Right lobe of liver (tissue), 6 donors: ENCODE measurements at regions not wholly inside any gene's neighbourhood (a gene's known extent, or its start where the extent isn't known, plus 50 kb on each side); places are given as distances from the start of the nearest gene placed in this dataset.
A peak's percentile ranks its signal among the peaks of the same experiment; 100 is the strongest.

Source experiments
- ATAC-seq, 4 donors: fragments of 200-7000 bp; cut with Tn5 transposase; one replicate each; pipeline ENCODE4 v1.9.1; 2020; ENCODE audit warnings: mild to moderate bottlenecking in 4 of 4, moderate library complexity in 4 of 4
- DNase-seq, 3 donors: peaks; one replicate each; pipeline ENCODE4 v3.0.0-alpha.2; 2020
- H3K27ac ChIP-seq, 3 donors: fragments of 200-600 bp; one replicate each; pipeline ENCODE4 v1.8.0; 2022
- H3K27me3 ChIP-seq, 2 donors: fragments of 200-600 bp; one replicate each; pipeline ENCODE4 v1.8.0; 2022
- H3K36me3 ChIP-seq, 4 donors: fragments of 200-600 bp; sonication (generic) in 1 of 4; one replicate each; pipeline versions ENCODE4 v1.5.1 to v1.8.0; 2017 to 2022; ENCODE audit warnings: control low read depth in 1 of 4
- H3K4me1 ChIP-seq, 4 donors: fragments of 200-600 bp; sonication (generic) in 1 of 4; one replicate each; pipeline versions ENCODE4 v1.5.1 to v1.8.0; 2017 to 2022; ENCODE audit warnings: control low read depth in 1 of 4
- H3K4me3 ChIP-seq, 3 donors: fragments of 200-600 bp; one replicate each; pipeline ENCODE4 v1.8.0; 2022
- H3K9me3 ChIP-seq, 4 donors: fragments of 200-600 bp; sonication (generic) in 1 of 4; one replicate each; pipeline versions ENCODE4 v1.5.1 to v1.8.0; 2017 to 2022; ENCODE audit warnings: control low read depth in 1 of 4
- POLR2A ChIP-seq: fragments of 450-650 bp; IDR thresholded peaks from one replicate; pipeline ENCODE4 v1.6.1; 2017; ENCODE audit warnings: antibody characterized with exemption, mild to moderate bottlenecking
- WGBS: methylation state at CpG from one replicate; pipeline ENCODE4 v1.1.6; 2018; ENCODE audit warnings: low coverage, low lambda C conversion rate; ENCODE audit not compliant: insufficient coverage; ENCODE audit errors: missing lambda C conversion rate; 5-methylcytosine and 5-hydroxymethylcytosine counted together
- intact Hi-C, 2 donors: fragments of 100-400 bp; cut with DNase I; formaldehyde crosslinking; loops; one replicate each; pipeline versions ENCODE4 v1.11.2 to v1.14.1; 2022
- TF ChIP-seq, protein P1 (sequence below), 4 donors: fragments of 200-600 bp in 3 of 4; fragments of 450-650 bp in 1 of 4; IDR thresholded peaks; one replicate each; pipeline versions ENCODE4 v1.5.1 to v1.8.0; 2016 to 2022; ENCODE audit warnings: antibody characterized with exemption in 4 of 4, mild to moderate bottlenecking in 2 of 4
- donor health status: DM: no; HTN: yes; CAD: no.
- donor health status: DM: no; HTN: no; CAD: no.
- donor health status: DM: no; HTN: no; CAD: no.
- donor health status: DM: no; HTN: yes; CAD: no.
- donor health status: DM: no; HTN: yes; CAD: no.

- TF ChIP-seq POLR2A, result no peak
- TF ChIP-seq, protein P1, sequence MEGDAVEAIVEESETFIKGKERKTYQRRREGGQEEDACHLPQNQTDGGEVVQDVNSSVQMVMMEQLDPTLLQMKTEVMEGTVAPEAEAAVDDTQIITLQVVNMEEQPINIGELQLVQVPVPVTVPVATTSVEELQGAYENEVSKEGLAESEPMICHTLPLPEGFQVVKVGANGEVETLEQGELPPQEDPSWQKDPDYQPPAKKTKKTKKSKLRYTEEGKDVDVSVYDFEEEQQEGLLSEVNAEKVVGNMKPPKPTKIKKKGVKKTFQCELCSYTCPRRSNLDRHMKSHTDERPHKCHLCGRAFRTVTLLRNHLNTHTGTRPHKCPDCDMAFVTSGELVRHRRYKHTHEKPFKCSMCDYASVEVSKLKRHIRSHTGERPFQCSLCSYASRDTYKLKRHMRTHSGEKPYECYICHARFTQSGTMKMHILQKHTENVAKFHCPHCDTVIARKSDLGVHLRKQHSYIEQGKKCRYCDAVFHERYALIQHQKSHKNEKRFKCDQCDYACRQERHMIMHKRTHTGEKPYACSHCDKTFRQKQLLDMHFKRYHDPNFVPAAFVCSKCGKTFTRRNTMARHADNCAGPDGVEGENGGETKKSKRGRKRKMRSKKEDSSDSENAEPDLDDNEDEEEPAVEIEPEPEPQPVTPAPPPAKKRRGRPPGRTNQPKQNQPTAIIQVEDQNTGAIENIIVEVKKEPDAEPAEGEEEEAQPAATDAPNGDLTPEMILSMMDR (IDR thresholded peaks at IDR 0.05), result no peak
- DNase-seq (no peak), ATAC-seq (no peak)
- Histone ChIP-seq H3K4me1 (no peaks in the 10 kb centered on the region), H3K27me3 (no peaks in the 10 kb centered on the region), H3K36me3 (no peaks in the 10 kb centered on the region), H3K9me3 (no peaks in the 10 kb centered on the region), H3K27ac (no peak overlapping the region), H3K4me3 (no peak overlapping the region)
- intact Hi-C loops, result no loop called here
- WGBS, result 47% methylated on average over 4 of the region's 4 CpGs
Observed at GRCh38 chrX:22740836-22741235, 258.9 kb upstream of the DDX53 start.

DNA sequence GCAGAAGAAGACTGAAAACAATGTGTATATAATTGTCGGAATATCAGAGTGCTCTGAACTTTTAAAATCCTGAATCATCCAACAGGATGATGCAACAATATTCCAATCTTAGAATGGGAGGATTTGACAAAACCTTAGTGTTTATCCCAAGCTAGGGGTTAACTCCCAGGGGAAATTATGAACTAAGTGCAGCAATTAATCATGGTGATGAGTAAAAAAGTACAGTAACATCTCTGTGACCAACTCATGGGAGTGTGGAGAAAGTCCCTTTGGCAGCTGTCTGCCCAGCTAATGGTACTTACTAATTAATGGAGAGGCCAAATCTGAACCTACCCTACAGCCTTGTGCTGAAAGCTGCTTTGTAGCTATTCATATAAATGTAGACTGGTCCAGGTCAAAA, 257.6 kb upstream of the DDX53 start:
- H3K4me3 ChIP-seq, result no peak overlapping the region
- no peaks in the 10 kb centered on the region for H3K4me1 ChIP-seq
- 45% methylated on average over 1 of the region's 1 CpG for WGBS
- TF ChIP-seq, protein P1 (IDR thresholded peaks at IDR 0.05), result no peak
- no peak for TF ChIP-seq POLR2A
- H3K36me3 ChIP-seq, result no peaks in the 10 kb centered on the region
- no peak overlapping the region for H3K27ac ChIP-seq
- DNase-seq, result no peak
- no peak for ATAC-seq
- H3K9me3 ChIP-seq, result no peaks in the 10 kb centered on the region
- no peaks in the 10 kb centered on the region for H3K27me3 ChIP-seq
- intact Hi-C loops, result no loop called here

DNA sequence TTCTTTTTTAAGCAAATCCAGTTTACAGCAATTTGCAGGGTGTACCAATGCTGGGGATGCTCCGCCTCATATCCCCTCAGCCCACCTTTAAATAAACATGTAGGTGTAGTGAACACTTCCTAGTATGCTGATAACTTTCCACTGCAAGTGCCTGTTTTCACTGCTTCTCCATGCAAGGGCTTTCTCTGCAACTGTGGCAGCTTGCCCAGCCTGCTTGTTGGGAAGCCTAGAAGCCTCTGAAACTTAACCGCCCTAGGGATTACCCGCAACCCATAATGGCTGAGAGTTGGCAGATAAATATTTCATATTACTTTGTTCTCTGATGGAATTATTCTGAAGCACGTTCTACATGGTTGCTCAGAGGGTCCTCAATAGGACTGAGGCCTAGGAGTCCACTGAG, 253.7 kb upstream of the DDX53 start:
- Histone ChIP-seq H3K27me3 (no peaks in the 10 kb centered on the region), H3K9me3 (no peaks in the 10 kb centered on the region), H3K36me3 (no peaks in the 10 kb centered on the region), H3K27ac (no peak overlapping the region), H3K4me1 (no peaks in the 10 kb centered on the region), H3K4me3 (no peak overlapping the region)
- intact Hi-C loops, result no loop called here
- 68% methylated on average over 4 of the region's 4 CpGs for WGBS
- DNase-seq (no peak), ATAC-seq (no peak)
- TF ChIP-seq, protein P1 (IDR thresholded peaks at IDR 0.05), result no peak

GRCh38 chrX:22748093-22748999, 251.4 kb upstream of the DDX53 start:
- Histone ChIP-seq H3K27me3 (no peaks in the 10 kb centered on the region), H3K4me3 (no peak overlapping the region), H3K36me3 (no peaks in the 10 kb centered on the region), H3K9me3 (no peaks in the 10 kb centered on the region), H3K4me1 (no peaks in the 10 kb centered on the region), H3K27ac (no peak overlapping the region)
- 3% methylated on average over 4 of the region's 7 CpGs for WGBS
- TF ChIP-seq, protein P1 (IDR thresholded peaks at IDR 0.05), result peak; percentile 64 to 84 (median 75)
- TF ChIP-seq POLR2A, result no peak
- ATAC-seq, result peak; percentile 71 to 91 (median 88)
- peak in 2 of 3 donors; percentile 45 to 51 for DNase-seq
- intact Hi-C loops, result no loop called here
